Thyroid gland (tissue), 4 donors: ENCODE measurements at regions not wholly inside any gene's neighbourhood (a gene's known extent, or its start where the extent isn't known, plus 50 kb on each side); places are given as distances from the start of the nearest gene placed in this dataset.
"Not testable (repeated sequence)": the region's sequence is repeated elsewhere in the genome, so short reads cannot be mapped to it uniquely, and the experiment has no call there.

Experiments used
- DNase-seq, 2 donors: peaks; one replicate each; pipeline ENCODE4 v3.0.0-alpha.2; 2019
- H3K27ac ChIP-seq, 3 donors: fragments of 200-600 bp; sonication (generic); 1 replicate in 2 of 3; 2 replicates in 1 of 3; pipeline ENCODE4 v1.5.1; 2016 to 2019; ENCODE audit warnings: mild to moderate bottlenecking in 1 of 3, moderate library complexity in 1 of 3
- H3K27me3 ChIP-seq: fragments of 200-600 bp; sonication (generic); one replicate; pipeline ENCODE4 v1.5.1; 2019
- H3K36me3 ChIP-seq, 2 donors: fragments of 200-600 bp; sonication (generic); one replicate each; pipeline ENCODE4 v1.5.1; 2016 to 2019
- H3K4me1 ChIP-seq, 2 donors: fragments of 200-600 bp; sonication (generic); one replicate each; pipeline ENCODE4 v1.5.1; 2017 to 2019
- H3K4me3 ChIP-seq, 3 donors: fragments of 200-600 bp; sonication (generic); replicated peaks in 1 of 3; 1 replicate in 2 of 3; 2 replicates in 1 of 3; pipeline ENCODE4 v1.5.1; 2016; ENCODE audit warnings: mild to moderate bottlenecking in 1 of 3
- H3K9me3 ChIP-seq: fragments of 200-600 bp; sonication (generic); one replicate; pipeline ENCODE4 v1.5.1; 2017
- CTCF ChIP-seq, 6 experiments: fragments of 200-600 bp in 3 of 6; fragments of 450-650 bp in 3 of 6; sonication (generic) in 3 of 6; IDR thresholded peaks; one replicate each; pipeline ENCODE4 v1.5.1; 2016 to 2019; ENCODE audit warnings: antibody characterized with exemption in 6 of 6, mild to moderate bottlenecking in 2 of 6, inconsistent platforms in 1 of 6, moderate library complexity in 1 of 6
- POLR2A ChIP-seq, 2 donors: fragments of 450-650 bp; IDR thresholded peaks; one replicate each; pipeline ENCODE4 v1.6.1; 2017; ENCODE audit warnings: antibody characterized with exemption in 2 of 2, mild to moderate bottlenecking in 2 of 2, moderate library complexity in 1 of 2
- WGBS, 2 donors: methylation state at CpG; one replicate each; pipeline ENCODE4 v1.1.5; 2017; 5-methylcytosine and 5-hydroxymethylcytosine counted together
- intact Hi-C: fragments of 100-400 bp; cut with DNase I; formaldehyde crosslinking; loops from one replicate; pipeline ENCODE4 v1.15.1; 2023

GRCh38 chr1:5769760-5770159 lies 222.5 kb downstream of the NPHP4 start:
- Histone ChIP-seq H3K27ac (no peak overlapping the region), H3K36me3 (no peaks in the 10 kb centered on the region), H3K4me3 (no peak overlapping the region), H3K9me3 (no peaks in the 10 kb centered on the region), H3K4me1 (peaks cover 6 to 9% of the 10 kb centered on the region in 2 donors), H3K27me3 (no peaks in the 10 kb centered on the region)
- no peak for DNase-seq
- intact Hi-C loops: no loop called here
- 91 to 93% methylated on average over 5 of the region's 5 CpGs for WGBS, 2 donors
- TF ChIP-seq POLR2A (IDR thresholded peaks at IDR 0.05) (no peak), CTCF (IDR thresholded peaks at IDR 0.05) (no peak)

- H3K27ac ChIP-seq: no peak overlapping the region
- 81 to 85% methylated on average over 7 of the region's 7 CpGs for WGBS, 2 donors
Measured at GRCh38 chr1:5769146-5769545, 223.1 kb downstream of the NPHP4 start.

GRCh38 chr1:5768014-5768413 lies 224.2 kb downstream of the NPHP4 start:
- 74 to 82% methylated on average over 8 to 10 of the region's 10 CpGs for WGBS, 2 donors

More at GRCh38 chr1:5769146-5769545, 223.1 kb downstream of the NPHP4 start:
- intact Hi-C loops: no loop called here
- Histone ChIP-seq H3K36me3 (no peaks in the 10 kb centered on the region), H3K9me3 (no peaks in the 10 kb centered on the region), H3K4me3 (no peak overlapping the region), H3K27me3 (no peaks in the 10 kb centered on the region), H3K4me1 (peaks cover 6 to 9% of the 10 kb centered on the region in 2 donors)
- TF ChIP-seq CTCF (IDR thresholded peaks at IDR 0.05): no peak
- DNase-seq: no peak

GRCh38 chr1:5766996-5767395 lies 225.2 kb downstream of the NPHP4 start:
- H3K27me3 ChIP-seq, intact Hi-C loops, H3K4me1 ChIP-seq, H3K36me3 ChIP-seq, H3K9me3 ChIP-seq, DNase-seq, H3K27ac ChIP-seq, H3K4me3 ChIP-seq: not testable (repeated sequence)
- WGBS, 2 donors: 48 to 58% methylated on average over 12 of the region's 12 CpGs

More at GRCh38 chr1:5768014-5768413, 224.2 kb downstream of the NPHP4 start:
- H3K27me3 ChIP-seq: no peaks in the 10 kb centered on the region
- no peak overlapping the region for H3K27ac ChIP-seq
- H3K36me3 ChIP-seq: no peaks in the 10 kb centered on the region
- no peak for DNase-seq
- H3K9me3 ChIP-seq: no peaks in the 10 kb centered on the region
- intact Hi-C loops: no loop called here
- no peak overlapping the region for H3K4me3 ChIP-seq
- H3K4me1 ChIP-seq: peaks cover 6 to 9% of the 10 kb centered on the region in 2 donors
- no peak for TF ChIP-seq POLR2A (IDR thresholded peaks at IDR 0.05)

GRCh38 chr1:5765997-5766913 lies 226.0 kb downstream of the NPHP4 start:
- no peaks in the 10 kb centered on the region for H3K36me3 ChIP-seq
- no peak overlapping the region for H3K27ac ChIP-seq
- peaks cover 6% of the 10 kb centered on the region in 2 donors for H3K4me1 ChIP-seq
- WGBS, 2 donors: 62 to 76% methylated on average over 13 to 17 of the region's 17 CpGs
- DNase-seq: no peak
- intact Hi-C loops: no loop called here
- H3K9me3 ChIP-seq: no peaks in the 10 kb centered on the region
- no peaks in the 10 kb centered on the region for H3K27me3 ChIP-seq
- no peak overlapping the region for H3K4me3 ChIP-seq
- no peak for TF ChIP-seq POLR2A (IDR thresholded peaks at IDR 0.05)

- no peaks in the 10 kb centered on the region for H3K27me3 ChIP-seq
- 32 to 38% methylated on average over 3 to 5 of the region's 5 CpGs for WGBS, 2 donors
Measured at GRCh38 chr1:5765483-5765882, 226.7 kb downstream of the NPHP4 start.

More at GRCh38 chr1:5765483-5765882, 226.7 kb downstream of the NPHP4 start:
- Histone ChIP-seq H3K27ac (no peak overlapping the region), H3K4me1 (no peaks in the 10 kb centered on the region), H3K9me3 (no peaks in the 10 kb centered on the region), H3K4me3 (no peak overlapping the region), H3K36me3 (no peaks in the 10 kb centered on the region)
- DNase-seq: no peak
- intact Hi-C loops: no loop called here
- TF ChIP-seq POLR2A (IDR thresholded peaks at IDR 0.05): no peak
- no peak for TF ChIP-seq CTCF (IDR thresholded peaks at IDR 0.05)
